ENCODE measurements at regions not wholly inside any gene's neighbourhood (a gene's known extent, or its start where the extent isn't known, plus 50 kb on each side); places are given as distances from the start of the nearest gene placed in this dataset.

GRCh38 chr16:52078716-52079655, 468.0 kb downstream of the TOX3 start:
- H3K27ac ChIP-seq, result no peak overlapping the region
- H3K27me3 ChIP-seq (ENCODE audit: insufficient read depth, low read depth, severe bottlenecking), result no peaks in the 10 kb centered on the region
- no peaks in the 10 kb centered on the region for H3K36me3 ChIP-seq
- DNase-seq, result no peak
- no peak for TF ChIP-seq CTCF (IDR thresholded peaks at IDR 0.05; ENCODE audit: low read depth, low read length)
- no peak overlapping the region for H3K4me3 ChIP-seq (ENCODE audit: low read depth, low read length)
- H3K9me3 ChIP-seq (ENCODE audit: severe bottlenecking), result no peaks in the 10 kb centered on the region

GRCh38 chr16:52077607-52078006, 469.3 kb downstream of the TOX3 start:
- TF ChIP-seq CTCF (IDR thresholded peaks at IDR 0.05; ENCODE audit: low read depth, low read length), result no peak
- Histone ChIP-seq H3K36me3 (no peaks in the 10 kb centered on the region), H3K27ac (no peak overlapping the region), H3K4me3 (ENCODE audit: low read depth, low read length) (no peak overlapping the region), H3K27me3 (ENCODE audit: insufficient read depth, low read depth, severe bottlenecking) (no peaks in the 10 kb centered on the region), H3K9me3 (ENCODE audit: severe bottlenecking) (no peaks in the 10 kb centered on the region)
- DNase-seq, result no peak

- no peak overlapping the region for H3K4me3 ChIP-seq (ENCODE audit: low read depth, low read length)
- no peak overlapping the region for H3K27ac ChIP-seq
- H3K27me3 ChIP-seq (ENCODE audit: insufficient read depth, low read depth, severe bottlenecking), result no peaks in the 10 kb centered on the region
- no peak for TF ChIP-seq CTCF (IDR thresholded peaks at IDR 0.05; ENCODE audit: low read depth, low read length)
- no peaks in the 10 kb centered on the region for H3K9me3 ChIP-seq (ENCODE audit: severe bottlenecking)
- H3K36me3 ChIP-seq, result no peaks in the 10 kb centered on the region
- DNase-seq, result no peak
Observed at GRCh38 chr16:52076801-52077201, 470.1 kb downstream of the TOX3 start.

GRCh38 chr16:52076332-52076731, 470.6 kb downstream of the TOX3 start:
- Histone ChIP-seq H3K4me3 (ENCODE audit: low read depth, low read length) (no peak overlapping the region), H3K9me3 (ENCODE audit: severe bottlenecking) (no peaks in the 10 kb centered on the region), H3K27ac (no peak overlapping the region), H3K36me3 (no peaks in the 10 kb centered on the region), H3K27me3 (ENCODE audit: insufficient read depth, low read depth, severe bottlenecking) (no peaks in the 10 kb centered on the region)
- TF ChIP-seq CTCF (IDR thresholded peaks at IDR 0.05; ENCODE audit: low read depth, low read length), result no peak
- no peak for DNase-seq

GRCh38 chr16:52074133-52074532, 472.8 kb downstream of the TOX3 start:
- TF ChIP-seq CTCF (IDR thresholded peaks at IDR 0.05; ENCODE audit: low read depth, low read length), result no peak
- H3K4me3 ChIP-seq (ENCODE audit: low read depth, low read length), result no peak overlapping the region
- no peaks in the 10 kb centered on the region for H3K9me3 ChIP-seq (ENCODE audit: severe bottlenecking)
- no peak for DNase-seq
- H3K27me3 ChIP-seq (ENCODE audit: insufficient read depth, low read depth, severe bottlenecking), result no peaks in the 10 kb centered on the region
- no peak overlapping the region for H3K27ac ChIP-seq
- H3K36me3 ChIP-seq, result no peaks in the 10 kb centered on the region
